Ecto neural progenitor cell (in vitro differentiated cells): ENCODE measurements at regions not wholly inside any gene's neighbourhood (a gene's known extent, or its start where the extent isn't known, plus 50 kb on each side); places are given as distances from the start of the nearest gene placed in this dataset.

Experiments
- DNase-seq: peaks from one replicate; pipeline ENCODE4 v3.0.0-alpha.2; 2018; ENCODE audit warnings: low spot score

- no peak for DNase-seq
These were observed 602.2 kb downstream of the GALR1 start for GRCh38 chr18:77851802-77852201.

- DNase-seq: no peak
These were observed 604.2 kb downstream of the GALR1 start for GRCh38 chr18:77853859-77854258.

GRCh38 chr18:77857678-77858655, 608.3 kb downstream of the GALR1 start:
- DNase-seq: no peak

GRCh38 chr18:77859634-77860033, 610.0 kb downstream of the GALR1 start:
- DNase-seq: no peak

- DNase-seq: no peak
These were observed 612.6 kb downstream of the GALR1 start for GRCh38 chr18:77862066-77862757.

- DNase-seq: no peak
These were observed 616.2 kb downstream of the GALR1 start for GRCh38 chr18:77865853-77866252.

- no peak for DNase-seq
These were observed 616.7 kb downstream of the GALR1 start for GRCh38 chr18:77866351-77866750.

GRCh38 chr18:77870199-77870598, 620.6 kb downstream of the GALR1 start:
- no peak for DNase-seq

- no peak for DNase-seq
These were observed 621.2 kb downstream of the GALR1 start for GRCh38 chr18:77870894-77871293.

GRCh38 chr18:77872166-77872565, 622.5 kb downstream of the GALR1 start:
- DNase-seq: no peak

GRCh38 chr18:77876319-77876865, 626.7 kb downstream of the GALR1 start:
- no peak for DNase-seq

- DNase-seq: no peak
These were observed 630.2 kb downstream of the GALR1 start for GRCh38 chr18:77879829-77880228.

GRCh38 chr18:77884454-77884853, 634.8 kb downstream of the GALR1 start:
- no peak for DNase-seq

GRCh38 chr18:77894060-77894459, 644.4 kb downstream of the GALR1 start:
- DNase-seq: no peak

GRCh38 chr18:77895250-77895649, 645.6 kb downstream of the GALR1 start:
- no peak for DNase-seq

GRCh38 chr18:77896586-77897252, 647.1 kb downstream of the GALR1 start:
- DNase-seq: no peak

GRCh38 chr18:77897606-77898005, 648.0 kb downstream of the GALR1 start:
- no peak for DNase-seq

- DNase-seq: peak; percentile 77
These were observed 650.5 kb downstream of the GALR1 start for GRCh38 chr18:77899972-77900754.

GRCh38 chr18:77905011-77905410, 655.4 kb downstream of the GALR1 start:
- DNase-seq: no peak

GRCh38 chr18:77905449-77906055, 655.9 kb downstream of the GALR1 start:
- no peak for DNase-seq
